GM12864 (cell line): ENCODE measurements at regions not wholly inside any gene's neighbourhood (a gene's known extent, or its start where the extent isn't known, plus 50 kb on each side); places are given as distances from the start of the nearest gene placed in this dataset.

Experiments used
- DNase-seq: peaks from one replicate; pipeline ENCODE4 v3.0.0-alpha.2; 2011; ENCODE audit warnings: low read depth
- H3K4me3 ChIP-seq: 2 replicates; pipeline ENCODE4 v1.5.1; 2011; ENCODE audit warnings: mild to moderate bottlenecking, low read depth, low read length, control low read depth
- CTCF ChIP-seq: IDR thresholded peaks from 2 replicates; pipeline ENCODE4 v1.5.1; 2011; ENCODE audit warnings: low read depth, mild to moderate bottlenecking, moderate library complexity, low read length, control low read depth, inconsistent platforms; ENCODE audit errors: missing control alignments

- no peak for TF ChIP-seq CTCF
- no peak for DNase-seq
These were observed 244.5 kb downstream of the MEIS1 start for GRCh38 chr2:66679442-66679841.

GRCh38 chr2:66682476-66682875 is 247.6 kb downstream of the MEIS1 start:
- H3K4me3 ChIP-seq: no peak overlapping the region
- TF ChIP-seq CTCF: no peak
- DNase-seq: no peak

More at GRCh38 chr2:66679442-66679841, 244.5 kb downstream of the MEIS1 start:
- no peak overlapping the region for H3K4me3 ChIP-seq

GRCh38 chr2:66683064-66683463 is 248.1 kb downstream of the MEIS1 start:
- no peak for TF ChIP-seq CTCF
- no peak overlapping the region for H3K4me3 ChIP-seq
- no peak for DNase-seq

- DNase-seq: no peak
- no peak overlapping the region for H3K4me3 ChIP-seq
- TF ChIP-seq CTCF: no peak
These were observed 248.7 kb downstream of the MEIS1 start for GRCh38 chr2:66683599-66683998.

- no peak for DNase-seq
These were observed 249.4 kb downstream of the MEIS1 start for GRCh38 chr2:66684289-66684688.

GRCh38 chr2:66686755-66687154 is 251.8 kb downstream of the MEIS1 start:
- no peak for TF ChIP-seq CTCF
- DNase-seq: no peak
- no peak overlapping the region for H3K4me3 ChIP-seq

More at GRCh38 chr2:66684289-66684688, 249.4 kb downstream of the MEIS1 start:
- H3K4me3 ChIP-seq: no peak overlapping the region
- TF ChIP-seq CTCF: no peak

GRCh38 chr2:66688951-66689350 is 254.0 kb downstream of the MEIS1 start:
- no peak for DNase-seq
- no peak overlapping the region for H3K4me3 ChIP-seq
- TF ChIP-seq CTCF: no peak
